ENCODE measurements at regions not wholly inside any gene's neighbourhood (a gene's known extent, or its start where the extent isn't known, plus 50 kb on each side); places are given as distances from the start of the nearest gene placed in this dataset.

DNA sequence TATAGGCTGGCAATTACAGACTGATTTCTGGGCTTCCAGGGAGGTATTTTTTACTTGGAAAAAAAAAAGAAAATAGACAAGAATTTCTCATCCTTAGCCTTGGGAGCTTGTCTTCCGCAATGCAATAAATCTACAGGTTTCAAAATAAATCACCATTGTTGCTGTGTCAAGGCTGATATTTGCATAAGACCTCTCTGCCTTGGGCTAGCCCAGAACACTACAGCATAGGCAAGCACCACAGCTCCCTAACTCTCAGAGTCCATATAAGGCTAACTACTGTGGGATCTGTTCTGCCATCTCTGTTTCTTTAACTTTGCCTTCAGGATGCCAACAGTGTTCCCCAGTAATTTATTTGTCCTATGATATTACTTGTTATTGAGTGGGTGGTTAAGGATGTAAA lies 64.4 kb downstream of the ZWINT start:
- no peak for TF ChIP-seq PPARA (CRISPR knock-in tag; IDR thresholded peaks at IDR 0.05; ENCODE audit: borderline replicate concordance)
- TF ChIP-seq RARB (CRISPR knock-in tag; IDR thresholded peaks at IDR 0.05): no peak
- TF ChIP-seq ZC3H10 (CRISPR knock-in tag; IDR thresholded peaks at IDR 0.05): no peak
- no peak for TF ChIP-seq BACH2 (CRISPR knock-in tag; IDR thresholded peaks at IDR 0.05; ENCODE audit: borderline replicate concordance)
